ENCODE measurements at regions not wholly inside any gene's neighbourhood (a gene's known extent, or its start where the extent isn't known, plus 50 kb on each side); places are given as distances from the start of the nearest gene placed in this dataset.

DNA sequence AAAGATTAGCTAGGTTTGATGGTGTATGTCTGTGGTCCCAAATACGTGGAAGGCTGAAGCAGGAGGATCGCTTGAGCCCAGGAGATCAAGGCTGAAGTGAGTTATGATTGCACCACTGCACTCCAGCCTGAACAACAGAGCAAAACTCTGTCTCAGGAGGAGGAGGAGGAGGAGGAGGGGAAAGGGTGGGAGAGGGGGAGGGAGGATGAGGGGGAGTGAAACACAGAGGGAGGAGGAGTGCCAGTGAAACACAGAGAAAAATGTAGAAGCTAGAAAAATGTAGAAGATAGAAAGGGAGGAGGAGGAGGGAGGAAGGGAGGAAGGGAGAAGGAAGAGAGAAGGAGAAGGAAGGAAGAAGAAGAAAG lies 387.5 kb downstream of the MTX2 start:
- in situ Hi-C loops (cut with HindIII; ENCODE audit: low pct_unique_long_range_greater_than_20kb, low sequenced_read_pairs), result no loop called here
- no peak for DNase-seq (ENCODE audit: low read depth, low spot score)

DNA sequence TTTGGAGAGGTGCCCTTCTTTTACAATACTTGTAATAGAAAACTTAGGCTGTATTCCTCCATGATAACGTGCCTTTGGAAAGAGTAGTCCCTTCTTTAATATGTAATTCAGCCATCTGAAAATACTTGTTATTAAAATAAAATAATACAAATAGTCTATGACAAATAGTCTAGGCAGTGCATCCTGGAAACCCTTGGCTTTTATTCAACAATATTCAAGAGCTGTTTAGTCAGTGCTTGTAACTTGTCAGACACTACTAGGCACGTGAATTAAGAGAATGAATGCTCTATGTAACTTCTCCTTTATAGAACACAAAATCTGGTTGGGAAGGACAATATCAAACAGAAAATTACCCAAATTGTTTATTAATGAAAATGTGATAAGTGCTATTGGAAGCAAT lies 388.2 kb downstream of the MTX2 start:
- in situ Hi-C loops (cut with HindIII; ENCODE audit: low pct_unique_long_range_greater_than_20kb, low sequenced_read_pairs), result no loop called here
- DNase-seq (ENCODE audit: low read depth, low spot score), result no peak

- in situ Hi-C loops (cut with HindIII; ENCODE audit: low pct_unique_long_range_greater_than_20kb, low sequenced_read_pairs), result no loop called here
These were observed 389.5 kb downstream of the MTX2 start for GRCh38 chr2:176658708-176659107.

GRCh38 chr2:176662753-176663152 lies 393.5 kb downstream of the MTX2 start:
- in situ Hi-C loops (cut with HindIII; ENCODE audit: low pct_unique_long_range_greater_than_20kb, low sequenced_read_pairs), result no loop called here
- DNase-seq (ENCODE audit: low read depth, low spot score), result no peak

More at GRCh38 chr2:176658708-176659107, 389.5 kb downstream of the MTX2 start:
- DNase-seq (ENCODE audit: low read depth, low spot score), result no peak

- DNase-seq (ENCODE audit: low read depth, low spot score), result no peak
- in situ Hi-C loops (cut with HindIII; ENCODE audit: low pct_unique_long_range_greater_than_20kb, low sequenced_read_pairs), result no loop called here
These were observed 395.2 kb downstream of the MTX2 start for GRCh38 chr2:176664478-176664877.

- in situ Hi-C loops (cut with HindIII; ENCODE audit: low pct_unique_long_range_greater_than_20kb, low sequenced_read_pairs), result no loop called here
- DNase-seq (ENCODE audit: low read depth, low spot score), result no peak
These were observed 395.8 kb downstream of the MTX2 start for GRCh38 chr2:176665086-176665485.

GRCh38 chr2:176668912-176669311 lies 399.7 kb downstream of the MTX2 start:
- in situ Hi-C loops (cut with HindIII; ENCODE audit: low pct_unique_long_range_greater_than_20kb, low sequenced_read_pairs), result no loop called here
- no peak for DNase-seq (ENCODE audit: low read depth, low spot score)

- no peak for DNase-seq (ENCODE audit: low read depth, low spot score)
- in situ Hi-C loops (cut with HindIII; ENCODE audit: low pct_unique_long_range_greater_than_20kb, low sequenced_read_pairs), result no loop called here
These were observed 400.3 kb downstream of the MTX2 start for GRCh38 chr2:176669398-176670174.

GRCh38 chr2:176675271-176675949 lies 406.2 kb downstream of the MTX2 start:
- DNase-seq (ENCODE audit: low read depth, low spot score), result no peak
- in situ Hi-C loops (cut with HindIII; ENCODE audit: low pct_unique_long_range_greater_than_20kb, low sequenced_read_pairs), result no loop called here

GRCh38 chr2:176677746-176678265 lies 408.6 kb downstream of the MTX2 start:
- in situ Hi-C loops (cut with HindIII; ENCODE audit: low pct_unique_long_range_greater_than_20kb, low sequenced_read_pairs), result no loop called here
- DNase-seq (ENCODE audit: low read depth, low spot score), result peak; percentile 82

- no peak for DNase-seq (ENCODE audit: low read depth, low spot score)
- in situ Hi-C loops (cut with HindIII; ENCODE audit: low pct_unique_long_range_greater_than_20kb, low sequenced_read_pairs), result no loop called here
These were observed 409.3 kb downstream of the MTX2 start for GRCh38 chr2:176678571-176678970.

DNA sequence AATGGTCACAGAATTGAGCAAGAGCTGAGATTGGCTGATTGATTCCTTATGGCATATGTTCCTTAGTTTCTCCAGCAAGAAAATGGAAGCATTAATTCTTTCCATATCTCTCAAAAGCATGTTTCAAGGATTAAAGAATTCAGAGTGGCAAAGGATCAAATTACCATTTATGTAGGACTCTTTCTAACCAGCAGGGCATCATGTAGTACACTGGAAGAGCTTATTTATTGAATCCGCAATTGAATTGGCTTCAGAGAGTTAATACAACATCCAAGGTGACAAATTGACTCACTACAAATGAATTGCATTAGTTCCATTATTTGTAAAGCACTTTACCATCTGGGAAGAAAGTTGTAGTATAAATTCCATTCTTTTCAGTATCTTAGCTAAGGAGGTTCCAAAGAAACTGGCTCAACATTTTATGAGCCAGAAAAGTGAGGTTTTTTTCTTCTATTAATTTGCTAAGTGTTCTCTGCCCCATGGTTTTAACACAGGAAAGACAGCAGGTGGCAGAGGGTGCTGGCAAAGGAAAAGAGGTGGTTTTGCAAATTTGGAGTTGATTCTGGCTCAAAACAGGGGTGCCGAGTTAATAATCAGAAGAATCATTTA lies 409.9 kb downstream of the MTX2 start:
- in situ Hi-C loops (cut with HindIII; ENCODE audit: low pct_unique_long_range_greater_than_20kb, low sequenced_read_pairs), result no loop called here
- no peak for DNase-seq (ENCODE audit: low read depth, low spot score)

DNA sequence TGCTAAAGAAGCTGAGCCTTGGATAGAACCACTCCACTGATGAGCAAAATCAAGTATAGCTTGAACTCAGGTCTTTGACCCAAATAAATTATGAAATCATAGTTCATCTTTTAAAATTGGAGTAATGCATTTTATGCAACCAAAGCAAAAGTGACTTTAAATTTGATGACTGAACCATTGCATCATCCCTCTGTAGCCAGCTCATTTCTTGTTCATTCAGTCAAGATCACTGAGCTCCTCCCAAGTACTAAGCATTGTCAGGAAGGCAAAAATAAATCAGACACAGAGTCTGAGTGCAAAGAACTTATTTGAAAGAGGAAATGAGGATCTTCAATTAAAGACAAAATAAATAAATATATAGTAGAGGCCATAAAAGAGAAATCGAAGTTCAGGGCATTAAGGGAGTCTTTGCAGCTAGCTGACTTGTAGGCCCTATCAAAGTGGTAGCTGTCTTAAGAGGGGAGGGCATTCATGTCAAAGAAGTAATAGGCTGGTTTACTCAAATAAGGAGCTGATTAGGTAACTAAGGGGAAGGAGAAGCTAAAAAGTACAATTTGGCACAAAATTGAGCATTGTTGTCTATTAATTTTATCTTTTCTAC lies 411.8 kb downstream of the MTX2 start:
- DNase-seq (ENCODE audit: low read depth, low spot score), result no peak
- in situ Hi-C loops (cut with HindIII; ENCODE audit: low pct_unique_long_range_greater_than_20kb, low sequenced_read_pairs), result no loop called here

DNA sequence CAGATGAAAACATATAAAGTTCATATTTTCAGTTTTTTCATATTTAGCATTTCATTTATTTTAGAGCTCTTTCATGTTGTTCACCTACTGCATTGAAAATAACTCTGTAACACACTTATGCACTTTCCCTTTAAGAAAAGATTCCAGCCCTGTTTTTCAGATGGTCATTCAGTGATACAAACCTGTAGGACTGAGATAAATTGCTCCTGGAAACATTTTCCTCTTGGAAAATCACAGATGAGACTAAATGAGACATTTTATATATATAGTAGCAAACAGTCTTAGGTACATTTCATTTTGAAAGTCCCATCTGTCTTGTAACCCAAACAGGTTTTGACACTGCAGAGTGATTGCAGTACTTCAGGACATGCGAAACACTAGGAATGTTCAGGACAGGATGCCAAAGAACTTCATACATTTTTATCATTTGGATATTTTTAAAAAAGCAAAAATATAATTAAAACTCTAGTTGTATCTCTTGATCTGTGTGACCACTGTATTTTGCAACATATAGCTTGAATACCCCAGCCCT lies 412.4 kb downstream of the MTX2 start:
- DNase-seq (ENCODE audit: low read depth, low spot score), result no peak
- in situ Hi-C loops (cut with HindIII; ENCODE audit: low pct_unique_long_range_greater_than_20kb, low sequenced_read_pairs), result no loop called here

- in situ Hi-C loops (cut with HindIII; ENCODE audit: low pct_unique_long_range_greater_than_20kb, low sequenced_read_pairs), result no loop called here
- DNase-seq (ENCODE audit: low read depth, low spot score), result no peak
These were observed 413.0 kb downstream of the MTX2 start for GRCh38 chr2:176682278-176682677.

GRCh38 chr2:176683618-176684111 lies 414.4 kb downstream of the MTX2 start:
- in situ Hi-C loops (cut with HindIII; ENCODE audit: low pct_unique_long_range_greater_than_20kb, low sequenced_read_pairs), result no loop called here
- DNase-seq (ENCODE audit: low read depth, low spot score), result no peak

DNA sequence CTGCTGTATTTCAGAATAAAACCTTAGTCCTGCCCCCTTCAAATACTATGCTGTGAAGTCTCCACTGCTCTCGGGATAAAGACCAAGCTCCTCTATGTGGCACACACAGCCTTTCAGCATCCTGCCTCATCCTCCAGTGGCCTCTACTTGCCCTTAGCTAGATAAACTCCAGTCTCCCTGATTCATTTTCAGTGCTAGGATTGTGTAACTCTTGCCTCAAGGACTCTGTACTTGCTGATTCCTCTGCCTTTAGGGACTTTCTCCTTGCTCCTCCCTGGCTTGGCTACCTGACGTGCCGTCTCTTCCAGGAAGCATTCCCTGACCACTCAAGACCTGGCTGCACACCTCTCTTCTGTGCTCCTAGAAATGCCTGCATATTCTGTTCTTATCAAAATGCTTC lies 416.7 kb downstream of the MTX2 start:
- DNase-seq (ENCODE audit: low read depth, low spot score), result no peak
- in situ Hi-C loops (cut with HindIII; ENCODE audit: low pct_unique_long_range_greater_than_20kb, low sequenced_read_pairs), result no loop called here

DNA sequence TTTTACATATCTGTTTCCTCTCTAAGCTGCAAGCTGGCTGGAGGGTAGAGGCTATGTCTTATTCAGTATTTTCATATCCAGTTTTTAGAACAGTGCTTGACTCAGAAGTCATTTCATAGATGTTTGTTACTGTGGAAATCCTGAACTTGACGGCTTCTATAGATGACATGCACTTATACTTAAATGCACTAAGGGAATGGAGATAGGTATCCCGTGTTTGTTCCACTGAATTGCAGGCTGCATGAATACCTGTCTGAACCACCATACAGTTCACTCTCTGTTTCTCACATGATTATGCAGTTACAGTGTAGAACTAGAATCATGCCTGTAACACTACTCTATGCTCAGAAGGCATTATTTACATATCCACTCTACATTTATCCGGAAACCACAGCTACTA lies 417.1 kb downstream of the MTX2 start:
- in situ Hi-C loops (cut with HindIII; ENCODE audit: low pct_unique_long_range_greater_than_20kb, low sequenced_read_pairs), result no loop called here
- no peak for DNase-seq (ENCODE audit: low read depth, low spot score)
